HG03354 (cell line): ENCODE measurements at regions not wholly inside any gene's neighbourhood (a gene's known extent, or its start where the extent isn't known, plus 50 kb on each side); places are given as distances from the start of the nearest gene placed in this dataset.

Source experiments
- ATAC-seq: cut with Tn5 transposase; IDR thresholded peaks from one replicate; pipeline ENCODE4 v1.9.1; 2021; ENCODE audit warnings: mild to moderate bottlenecking; ENCODE audit not compliant: unreplicated experiment, poor library complexity, severe bottlenecking

DNA sequence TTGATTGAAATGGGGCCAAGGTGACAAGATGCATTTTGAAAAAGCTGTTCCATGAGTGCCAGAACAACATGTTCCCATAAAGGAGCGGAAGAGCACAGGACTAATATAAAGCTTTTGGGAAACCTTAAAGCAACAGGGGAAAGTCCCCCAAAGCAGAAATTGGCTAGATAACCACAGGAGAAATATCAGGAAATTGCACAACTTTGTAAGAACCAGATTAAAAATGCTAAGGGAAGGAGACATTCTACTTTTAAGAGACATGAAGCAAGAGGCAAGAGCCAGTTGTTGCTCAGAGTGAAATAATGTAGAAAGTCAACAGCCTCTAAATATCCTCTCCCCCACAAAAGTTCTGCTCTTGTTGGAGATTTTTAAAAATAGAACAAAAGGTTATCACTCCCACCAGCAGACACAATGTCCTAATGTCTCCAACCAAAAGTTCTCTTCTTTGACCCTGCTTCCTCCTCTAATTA lies 85.2 kb upstream of the LNX1 start:
- ATAC-seq = no peak

DNA sequence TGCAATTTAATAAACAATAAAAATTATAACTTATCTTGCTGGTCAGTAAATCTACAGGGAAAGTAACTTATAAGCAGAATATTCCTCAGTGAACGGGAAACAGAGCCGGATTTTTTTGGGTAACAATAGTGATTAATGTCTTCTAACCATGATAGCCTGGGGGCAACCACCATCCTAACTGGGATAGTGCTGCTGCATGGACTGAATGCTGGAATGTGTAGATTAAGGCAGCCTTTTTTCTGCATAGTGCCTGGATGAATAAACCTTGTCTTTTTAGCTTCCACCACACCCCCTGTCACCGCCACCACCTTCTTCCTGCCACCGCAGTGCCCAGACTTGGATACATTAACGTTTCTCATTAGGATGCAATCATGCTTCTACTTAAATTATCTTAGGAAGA lies 83.6 kb upstream of the LNX1 start:
- no peak for ATAC-seq

DNA sequence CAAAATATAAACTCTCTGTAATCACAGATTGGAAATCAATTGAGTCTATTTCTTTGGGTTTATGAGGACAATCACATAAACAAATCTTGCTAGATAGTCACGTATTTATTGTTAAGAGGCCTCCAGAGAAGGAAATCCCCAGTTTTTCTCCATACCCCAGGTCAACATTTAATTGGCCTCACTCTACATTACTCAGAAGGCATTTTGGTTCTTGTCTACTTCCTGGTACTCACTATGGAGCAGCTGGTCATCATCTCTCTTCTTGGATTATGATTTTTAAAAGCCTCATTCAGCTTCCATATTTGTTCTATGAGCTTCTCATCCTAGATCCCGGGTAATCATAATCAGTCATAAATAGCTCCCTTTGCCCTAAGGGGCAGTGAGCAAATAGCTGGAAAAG lies 81.6 kb upstream of the LNX1 start:
- ATAC-seq = no peak

DNA sequence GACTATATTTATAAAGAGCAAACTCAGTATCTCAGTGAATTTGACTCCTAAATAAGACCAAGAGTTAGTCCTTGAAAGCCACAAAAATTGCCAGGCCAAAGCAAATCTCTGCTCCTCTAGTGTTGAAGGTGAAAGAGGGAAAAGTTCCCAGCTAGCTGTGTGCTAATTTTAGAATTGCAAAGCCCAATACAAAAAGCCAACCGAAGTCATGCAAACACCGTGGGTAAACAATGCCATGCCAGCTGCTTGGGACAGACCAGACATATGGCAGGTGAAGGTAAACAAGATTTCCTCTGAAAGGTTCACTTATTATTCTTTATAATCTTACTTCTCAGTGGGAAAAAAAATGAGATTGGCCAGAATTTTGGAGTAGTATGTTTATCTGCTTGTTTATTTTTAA lies 80.5 kb upstream of the LNX1 start:
- ATAC-seq = no peak

DNA sequence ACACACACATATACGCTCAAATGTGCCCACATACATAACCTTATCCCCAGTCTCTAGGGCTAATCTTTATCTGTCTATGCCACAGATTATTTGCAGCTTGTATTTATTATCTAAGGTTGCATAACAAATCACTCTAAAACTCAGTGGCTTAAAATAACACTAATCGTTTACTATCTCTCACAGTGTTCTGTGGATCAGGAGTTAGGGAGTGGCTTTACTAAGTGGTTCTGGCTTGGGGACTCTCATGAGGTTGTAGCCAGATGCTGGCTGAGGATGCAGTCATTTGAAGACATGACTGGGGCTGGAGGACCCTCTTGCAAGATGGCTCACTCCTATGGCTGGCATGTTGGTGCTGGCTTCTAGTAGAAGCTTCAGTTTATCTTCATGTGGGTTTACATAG lies 68.5 kb upstream of the LNX1 start:
- no peak for ATAC-seq

DNA sequence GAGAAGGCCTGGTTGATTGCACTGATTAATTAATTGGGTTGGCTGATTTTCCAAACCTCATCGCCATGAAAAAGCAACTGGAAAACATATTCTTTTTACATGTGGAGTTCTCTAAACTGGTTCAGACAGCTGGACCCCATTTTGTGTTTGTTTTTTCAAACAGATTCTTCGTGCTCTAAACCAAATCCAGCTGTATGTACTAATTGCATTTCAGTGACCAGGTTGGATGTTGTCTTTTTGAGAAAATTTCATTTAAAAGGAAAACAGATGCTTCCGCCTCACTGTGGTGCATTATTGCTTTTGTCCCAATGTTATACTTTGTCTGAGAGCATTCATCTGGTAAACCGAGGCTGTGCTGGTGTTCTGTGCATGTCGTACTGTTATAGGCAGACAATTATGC lies 67.8 kb upstream of the LNX1 start:
- ATAC-seq = no peak

DNA sequence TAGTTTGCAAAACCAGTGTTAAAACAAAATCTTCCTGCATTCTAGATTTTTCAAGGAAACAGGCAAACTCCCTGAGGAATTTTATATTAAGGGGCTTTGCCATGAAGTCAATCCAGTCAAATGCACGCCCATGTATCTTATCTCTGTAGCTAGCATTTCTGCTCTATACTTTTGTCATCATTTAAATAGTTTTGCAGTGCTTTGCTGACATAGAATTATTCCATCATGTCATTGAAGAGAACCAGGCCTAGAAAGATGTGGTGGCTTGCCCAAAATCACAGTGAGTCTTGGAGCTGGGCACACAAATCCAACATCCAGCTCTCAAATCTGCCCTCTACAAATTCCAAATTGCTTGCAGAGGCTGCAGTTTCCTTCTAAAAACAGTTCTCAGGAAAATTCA lies 66.7 kb upstream of the LNX1 start:
- ATAC-seq = no peak

DNA sequence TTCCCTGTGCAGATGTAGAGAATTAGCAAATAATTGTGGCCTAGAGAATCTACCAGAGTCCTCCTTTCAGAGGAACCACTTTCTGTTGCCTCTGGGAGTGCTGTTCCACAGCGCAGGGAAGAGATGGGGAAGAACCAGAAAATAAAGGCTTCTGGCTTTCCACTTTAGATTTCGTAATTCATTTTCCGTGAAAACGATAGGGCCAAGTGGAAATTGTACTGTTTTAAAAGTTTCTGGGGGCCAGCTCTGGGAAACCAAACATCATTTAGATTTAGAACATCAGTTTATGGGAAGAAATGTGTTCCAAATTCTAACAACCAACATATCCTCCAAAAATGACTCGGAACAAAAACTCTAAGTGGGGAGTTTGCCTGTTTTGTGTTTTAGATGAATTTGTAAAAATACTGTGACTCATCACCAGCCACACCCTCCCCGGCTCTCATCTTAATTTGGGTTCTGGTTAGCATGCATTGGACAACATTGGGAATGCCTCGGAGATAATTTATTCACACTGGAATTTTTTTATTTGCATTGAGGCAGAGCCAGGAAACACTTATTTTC lies 65.2 kb upstream of the LNX1 start:
- ATAC-seq = no peak

DNA sequence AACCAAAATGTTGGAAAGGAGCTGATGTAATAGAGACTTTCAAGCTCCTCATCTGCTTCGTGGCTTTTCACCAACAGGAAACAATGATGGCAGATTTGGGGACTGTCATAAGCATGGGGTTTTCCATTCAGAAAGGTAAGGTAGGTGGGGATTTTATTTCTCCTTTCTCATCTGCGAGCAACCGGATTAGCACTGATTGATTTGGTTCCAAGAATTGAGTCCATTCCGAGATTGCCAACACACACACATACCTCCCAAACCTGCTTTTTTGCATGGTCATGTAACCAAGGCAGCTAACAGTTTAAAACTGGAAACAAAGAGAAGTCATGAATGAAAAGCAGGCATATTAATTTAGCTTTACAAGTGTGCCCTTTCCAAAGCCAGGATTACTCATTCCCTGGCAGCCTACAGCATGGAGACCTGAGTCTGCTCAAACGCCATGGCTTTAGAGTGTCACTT lies 63.0 kb upstream of the LNX1 start:
- no peak for ATAC-seq

DNA sequence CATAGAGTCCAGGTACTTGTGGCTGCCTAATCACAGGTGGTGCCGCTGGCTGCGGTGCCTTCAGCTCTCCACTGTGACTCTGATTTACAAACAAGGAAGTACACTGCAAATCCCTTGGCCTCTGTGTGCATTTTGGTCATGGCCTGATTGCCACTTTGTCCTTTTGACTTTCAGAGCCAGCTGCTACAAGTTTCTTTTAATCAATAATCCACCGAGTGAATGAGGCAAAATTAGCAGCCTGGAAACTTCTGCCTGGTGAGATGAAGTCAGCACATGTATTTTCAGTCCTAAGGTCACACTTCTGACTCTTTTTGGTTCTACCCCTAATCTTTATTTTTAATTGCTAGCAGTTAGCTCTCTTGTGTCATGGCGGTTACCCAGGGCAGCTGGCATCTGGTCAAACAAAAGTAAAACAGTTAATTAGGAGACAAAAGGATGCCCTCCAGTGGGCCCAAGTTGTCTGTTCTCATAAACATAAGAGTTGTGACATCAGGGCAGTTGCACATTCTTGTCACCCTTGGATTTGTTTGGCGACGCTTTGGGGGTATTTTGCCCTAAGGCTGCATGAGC lies 62.3 kb upstream of the LNX1 start:
- ATAC-seq = peak; percentile 82

DNA sequence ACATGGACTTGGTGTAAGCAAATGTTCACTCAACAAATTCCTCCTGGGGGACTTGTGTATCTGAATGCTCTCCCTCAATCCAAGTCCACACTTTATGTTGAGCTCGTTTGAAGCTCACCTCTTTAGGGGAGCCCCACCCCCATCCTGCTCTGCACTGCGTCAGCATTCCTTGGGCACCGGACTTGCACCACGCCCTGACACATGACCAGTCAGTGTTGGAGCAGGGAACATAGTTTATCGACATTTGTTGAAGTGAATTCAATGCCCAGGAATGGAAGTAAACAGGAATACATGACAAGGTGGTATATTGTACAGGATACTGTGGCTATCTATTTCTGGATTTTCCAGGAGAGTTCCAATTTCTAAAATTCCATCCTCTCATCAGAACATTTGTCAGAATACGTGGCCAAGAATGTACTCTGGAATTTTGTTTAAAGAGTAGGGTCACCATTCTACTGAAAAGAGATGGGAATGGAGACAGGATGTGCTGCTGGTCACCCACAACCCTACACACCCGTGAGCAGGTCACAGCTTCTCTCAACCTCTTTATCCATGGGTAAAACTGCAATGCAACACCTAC lies 60.0 kb upstream of the LNX1 start:
- ATAC-seq = no peak

DNA sequence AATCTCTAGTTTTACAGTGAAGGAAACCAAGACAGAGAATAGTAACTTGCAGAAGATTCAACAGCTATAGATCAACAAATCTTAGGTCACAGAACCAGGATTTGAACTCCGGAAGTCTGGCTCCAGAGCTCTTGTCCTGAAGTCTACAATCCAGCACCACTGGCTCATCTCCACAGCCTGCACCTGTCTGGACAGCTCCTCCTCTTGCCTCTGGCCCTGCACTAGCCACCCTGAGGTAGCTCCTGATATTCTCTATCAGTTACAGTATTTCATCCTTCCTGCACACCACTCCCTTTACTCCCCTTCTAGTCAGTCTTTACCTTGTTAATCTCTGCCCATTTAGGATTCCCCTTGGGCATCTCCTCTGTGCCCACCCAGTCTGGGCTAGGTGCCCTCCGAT lies 58.1 kb upstream of the LNX1 start:
- no peak for ATAC-seq

DNA sequence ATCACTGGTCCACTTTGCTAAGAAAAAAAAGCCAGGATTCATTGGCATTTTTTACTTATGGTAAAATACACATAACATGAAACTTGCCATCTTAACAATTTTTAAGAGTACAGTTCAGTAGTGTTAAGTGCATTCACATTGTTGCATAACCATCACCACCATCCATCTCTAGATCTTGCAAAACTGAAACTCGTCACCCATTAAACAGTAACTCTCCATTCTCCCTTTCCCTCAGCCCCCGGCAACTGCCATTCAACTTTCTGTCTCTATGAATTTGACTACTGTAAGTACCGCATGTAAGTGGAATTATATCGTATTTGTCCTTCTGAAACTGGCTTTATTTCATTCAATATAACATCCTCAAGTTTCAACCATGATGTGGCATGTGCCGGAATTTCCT lies 56.3 kb upstream of the LNX1 start:
- peak; percentile 84 for ATAC-seq

DNA sequence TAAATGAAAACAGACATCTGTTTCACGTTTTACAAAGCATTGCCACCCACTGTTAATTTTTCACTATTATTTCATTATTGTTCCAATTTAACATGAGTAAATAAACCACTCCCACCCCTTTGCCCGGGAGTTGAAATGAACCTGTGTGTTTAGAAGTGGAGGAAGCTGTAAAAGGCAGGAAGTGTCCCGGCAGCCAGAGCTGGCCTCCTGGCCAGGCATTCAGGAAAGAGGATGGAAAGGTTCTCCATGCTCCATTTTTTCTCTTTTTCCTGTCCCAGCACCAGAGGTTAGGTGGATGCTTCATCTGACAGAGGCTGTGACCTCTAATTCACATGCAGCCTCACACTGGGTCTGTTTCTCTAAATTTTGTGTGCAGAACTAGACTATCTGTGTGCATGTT lies 55.5 kb upstream of the LNX1 start:
- no peak for ATAC-seq

DNA sequence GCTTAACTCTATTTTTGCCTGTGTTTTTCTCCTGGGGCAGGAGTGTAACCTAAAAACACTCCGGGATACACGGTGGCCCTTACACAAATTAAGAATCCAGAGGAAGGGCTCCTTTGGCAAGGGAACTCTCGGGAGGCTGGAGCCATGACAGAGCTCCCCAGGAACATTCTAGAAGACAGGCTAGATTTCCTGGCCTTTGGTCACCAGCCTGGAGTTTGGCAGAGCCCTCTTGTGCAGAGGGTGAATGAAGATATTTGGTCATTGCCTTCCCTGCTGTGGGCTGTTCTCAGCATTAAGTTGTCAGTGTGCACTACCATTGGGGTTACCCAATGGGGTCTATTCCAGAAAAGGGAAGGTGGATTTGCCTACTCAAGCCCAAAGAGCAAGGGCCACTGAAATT lies 53.8 kb upstream of the LNX1 start:
- ATAC-seq = no peak

DNA sequence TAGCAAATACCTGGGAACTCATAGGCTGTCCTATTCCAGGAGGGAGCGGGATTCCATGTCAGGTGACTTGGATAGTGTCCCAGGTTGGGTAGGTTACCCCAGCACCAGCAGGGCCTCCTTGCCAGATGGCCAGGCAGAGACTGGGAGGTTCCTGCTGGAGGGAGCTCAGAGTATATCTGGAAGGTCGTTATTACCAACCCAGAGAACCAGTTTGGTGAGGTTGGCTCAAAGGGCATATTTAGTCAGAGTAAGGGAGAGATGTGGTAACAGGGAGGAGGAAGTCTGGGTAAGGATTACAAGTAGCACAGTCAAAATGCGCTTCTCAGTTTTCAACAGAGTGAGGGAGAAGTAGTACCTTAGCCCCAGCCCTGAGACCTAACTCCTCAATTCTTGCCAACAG lies 53.3 kb upstream of the LNX1 start:
- no peak for ATAC-seq
